NCI-H128 (cell line): ENCODE measurements at regions not wholly inside any gene's neighbourhood (a gene's known extent, or its start where the extent isn't known, plus 50 kb on each side); places are given as distances from the start of the nearest gene placed in this dataset.
"Not testable (repeated sequence)": the region's sequence is repeated elsewhere in the genome, so short reads cannot be mapped to it uniquely, and the experiment has no call there.

Source experiments
- DNase-seq: peaks from one replicate; lab custom pipeline; 2025; ENCODE audit not compliant: unreplicated experiment; lab: John Stamatoyannopoulos, UW

- DNase-seq = not testable (repeated sequence)
Observed at GRCh38 chr12:92406404-92407070, 260.9 kb upstream of the BTG1 start.

DNA sequence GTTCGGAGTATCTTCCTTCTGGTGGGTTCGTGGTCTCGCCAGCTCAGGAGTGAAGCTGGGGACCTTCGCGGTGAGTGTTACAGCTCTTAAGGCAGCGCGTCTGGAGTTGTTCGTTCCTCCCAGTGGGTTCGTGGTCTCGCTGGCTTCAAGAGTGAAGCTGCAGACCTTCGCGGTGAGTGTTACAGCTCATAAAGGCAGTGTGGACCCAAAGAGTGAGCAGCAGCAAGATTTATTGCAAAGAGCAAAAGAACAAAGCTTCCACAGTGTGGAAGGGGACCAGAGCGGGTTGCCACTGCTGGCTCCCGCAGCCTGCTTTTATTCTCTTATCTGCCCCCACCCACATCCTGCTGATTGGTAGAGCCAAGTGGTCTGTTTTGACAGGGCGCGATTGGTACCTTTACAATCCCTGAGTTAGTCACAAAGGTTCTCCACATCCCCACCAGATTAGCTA is 260.2 kb upstream of the BTG1 start:
- DNase-seq = not testable (repeated sequence)

DNA sequence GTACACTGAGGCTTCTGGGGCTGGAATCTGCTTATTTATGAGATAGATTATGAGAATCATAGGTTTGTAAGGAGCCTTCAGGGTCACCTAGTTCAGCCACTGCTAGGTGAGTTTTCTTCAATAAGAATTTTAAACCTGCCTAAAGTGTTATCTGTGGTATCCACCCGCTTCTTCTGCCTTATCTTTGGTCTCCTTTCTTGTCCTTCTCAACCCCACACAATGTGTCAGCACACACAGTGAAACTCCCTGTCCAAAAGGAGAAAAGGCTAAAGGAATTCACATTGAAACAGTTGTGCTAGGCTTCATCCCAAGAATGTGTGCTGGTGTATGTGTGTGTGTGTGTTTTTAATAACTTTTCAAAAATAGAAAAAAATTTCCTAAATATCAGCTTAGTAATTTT is 259.3 kb upstream of the BTG1 start:
- no peak for DNase-seq

DNA sequence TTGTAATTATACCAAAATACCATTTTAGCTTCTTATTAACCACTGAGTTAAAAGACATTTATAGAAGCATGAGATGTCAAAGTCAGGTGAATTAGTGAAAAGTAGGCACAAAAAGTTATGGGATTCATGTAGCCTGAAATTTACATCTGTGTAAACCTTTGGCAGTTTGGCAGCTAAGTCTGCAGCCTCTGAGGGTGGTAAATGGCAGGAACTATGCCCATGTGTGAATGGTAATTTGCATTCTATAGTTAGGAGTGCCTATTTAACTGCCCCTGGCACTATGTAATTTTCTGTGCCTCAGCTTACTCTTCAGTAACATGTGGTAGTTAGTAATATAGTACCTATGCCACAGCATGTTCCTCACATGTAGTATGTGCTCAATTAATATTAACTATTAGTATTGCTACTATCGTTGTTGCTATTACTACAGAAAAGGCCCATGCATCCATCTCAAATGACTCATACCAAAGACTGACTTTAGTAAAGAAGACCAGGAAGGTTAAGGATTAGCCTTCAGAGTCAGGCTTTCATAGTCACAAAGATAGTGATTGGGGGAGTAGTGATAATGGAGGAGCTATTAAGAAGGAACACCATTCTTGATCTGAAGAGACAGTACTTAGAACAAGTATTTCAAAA is 258.7 kb upstream of the BTG1 start:
- DNase-seq = no peak

- DNase-seq = no peak
Observed at GRCh38 chr12:92403210-92404175, 257.8 kb upstream of the BTG1 start.

GRCh38 chr12:92402415-92402814 is 256.8 kb upstream of the BTG1 start:
- DNase-seq = no peak

DNA sequence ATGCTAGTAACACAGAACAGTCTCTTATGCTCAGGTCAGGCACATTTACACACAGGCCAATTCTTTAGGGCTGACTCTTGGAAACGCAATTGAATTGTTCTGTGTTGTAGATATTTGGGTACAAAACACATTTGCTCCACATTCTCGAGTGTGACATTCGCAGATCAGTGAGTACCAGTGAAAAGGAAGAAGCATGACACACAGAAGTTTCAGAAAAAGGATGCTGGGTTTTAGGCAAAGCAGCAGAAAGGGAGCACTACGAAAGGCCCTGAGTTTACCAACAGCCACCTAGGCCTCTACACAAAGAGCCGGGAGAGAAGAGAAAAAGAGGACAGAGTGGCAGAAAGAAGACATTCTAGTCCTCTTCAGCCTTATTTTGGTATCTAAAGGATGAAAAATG is 254.4 kb upstream of the BTG1 start:
- DNase-seq = no peak

- no peak for DNase-seq
Observed at GRCh38 chr12:92398565-92399309, 253.1 kb upstream of the BTG1 start.

- DNase-seq = no peak
Observed at GRCh38 chr12:92396647-92397252, 251.1 kb upstream of the BTG1 start.

DNA sequence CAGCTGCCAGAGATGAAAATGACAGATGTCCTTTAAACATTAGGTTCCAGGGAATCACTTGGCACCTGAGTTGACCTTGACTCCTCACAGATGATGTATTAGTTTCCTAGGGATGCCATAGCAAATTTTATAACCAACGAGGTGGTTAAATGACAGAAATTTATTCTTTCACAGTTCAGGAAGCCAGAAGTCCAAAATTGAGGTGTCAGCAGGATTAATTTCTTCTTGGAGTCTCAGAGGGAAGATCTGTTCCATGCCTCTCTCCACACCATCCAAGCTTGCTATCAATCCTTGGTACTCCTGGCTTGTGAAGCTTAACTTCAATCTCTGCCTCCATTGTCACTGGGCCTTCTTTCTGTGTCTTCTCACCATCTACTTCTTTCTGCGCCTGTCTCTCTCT is 249.7 kb upstream of the BTG1 start:
- no peak for DNase-seq

DNA sequence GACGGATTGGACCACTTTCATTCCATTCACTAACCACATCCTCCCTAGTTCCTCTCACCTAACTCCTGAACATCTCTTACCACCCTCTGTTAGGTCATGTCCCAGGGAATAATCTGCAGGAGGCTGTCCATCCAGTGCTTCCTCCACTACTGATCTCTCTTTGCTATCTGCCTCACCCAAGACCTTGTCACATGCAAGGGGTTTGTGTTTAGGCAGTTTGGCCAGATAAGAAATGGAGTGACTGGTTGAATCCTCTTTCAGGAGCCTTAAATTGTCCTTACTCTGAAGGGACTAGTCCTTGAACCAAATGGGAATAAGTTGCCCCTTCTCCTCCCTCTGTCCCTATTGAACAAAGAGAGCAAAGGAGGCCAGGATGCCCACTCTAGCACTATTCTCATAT is 249.2 kb upstream of the BTG1 start:
- DNase-seq = no peak

GRCh38 chr12:92393504-92393903 is 247.9 kb upstream of the BTG1 start:
- no peak for DNase-seq

DNA sequence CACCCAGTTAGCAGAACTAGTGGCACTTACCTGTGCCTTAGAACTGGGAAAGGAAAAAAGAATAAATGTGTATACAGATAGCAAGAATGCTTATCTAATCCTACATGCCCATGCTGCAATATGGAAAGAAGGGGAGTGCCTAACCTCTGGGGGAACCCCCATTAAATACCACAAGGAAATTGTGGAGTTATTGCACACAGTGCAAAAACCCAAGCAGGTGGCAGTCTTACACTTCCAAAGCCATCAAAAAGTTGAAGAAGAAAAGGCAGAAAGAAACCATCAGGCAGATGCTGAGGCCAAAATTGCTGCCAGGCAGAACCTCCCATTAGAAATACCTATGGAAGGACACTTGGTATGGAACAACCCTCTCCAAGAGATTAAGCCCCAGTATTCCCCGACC is 246.1 kb upstream of the BTG1 start:
- not testable (repeated sequence) for DNase-seq

GRCh38 chr12:92389466-92389865 is 243.8 kb upstream of the BTG1 start:
- DNase-seq = no peak

GRCh38 chr12:92385296-92385695 is 239.7 kb upstream of the BTG1 start:
- no peak for DNase-seq

- no peak for DNase-seq
Observed at GRCh38 chr12:92384571-92384970, 238.9 kb upstream of the BTG1 start.

- DNase-seq = no peak
Observed at GRCh38 chr12:92382383-92382878, 236.8 kb upstream of the BTG1 start.

GRCh38 chr12:92381856-92382255 is 236.2 kb upstream of the BTG1 start:
- DNase-seq = no peak

GRCh38 chr12:92378682-92379479 is 233.2 kb upstream of the BTG1 start:
- no peak for DNase-seq

DNA sequence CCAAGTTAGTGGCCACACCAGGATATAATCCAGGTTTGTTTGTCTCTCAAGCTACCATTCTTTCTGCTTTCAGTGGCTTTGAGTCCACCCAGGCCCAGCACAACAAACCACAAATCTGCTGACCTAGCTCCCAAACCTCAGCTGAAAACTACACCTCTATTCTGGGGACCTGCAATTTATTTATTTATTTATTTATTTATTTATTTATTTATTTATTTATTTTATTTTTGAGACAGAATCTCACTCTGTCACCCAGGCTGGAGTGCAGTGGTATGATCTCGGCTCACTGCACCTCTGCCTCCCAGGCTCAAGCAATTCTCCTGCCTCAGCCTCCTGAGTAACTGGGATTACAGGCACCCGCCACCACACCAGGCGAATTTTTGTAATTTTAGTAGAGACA is 229.9 kb upstream of the BTG1 start:
- DNase-seq = not testable (repeated sequence)
